Posterior cingulate gyrus (tissue), 11 donors: ENCODE measurements at regions not wholly inside any gene's neighbourhood (a gene's known extent, or its start where the extent isn't known, plus 50 kb on each side); places are given as distances from the start of the nearest gene placed in this dataset.

Source experiments
- DNase-seq, 10 donors: peaks; one replicate each; pipeline versions ENCODE4 v3.0.0 to v3.0.0-alpha.2; 2020 to 2021; ENCODE audit warnings: mixed read lengths in 3 of 10
- intact Hi-C: fragments of 100-400 bp; cut with DNase I; formaldehyde crosslinking; loops from one replicate; pipeline ENCODE4 v1.15.1; 2023

GRCh38 chr3:132265488-132265887, 51.7 kb upstream of the ACP3 start:
- intact Hi-C loops, result no loop called here
- DNase-seq, result no peak

GRCh38 chr3:132267391-132267993, 49.7 kb upstream of the ACP3 start:
- intact Hi-C loops, result no loop called here
- no peak for DNase-seq
